GM21786 (cell line): ENCODE measurements at regions not wholly inside any gene's neighbourhood (a gene's known extent, or its start where the extent isn't known, plus 50 kb on each side); places are given as distances from the start of the nearest gene placed in this dataset.

ENCODE experiments used
- ATAC-seq: cut with Tn5 transposase; IDR thresholded peaks from one replicate; pipeline ENCODE4 v1.9.1; 2021; ENCODE audit not compliant: unreplicated experiment

DNA sequence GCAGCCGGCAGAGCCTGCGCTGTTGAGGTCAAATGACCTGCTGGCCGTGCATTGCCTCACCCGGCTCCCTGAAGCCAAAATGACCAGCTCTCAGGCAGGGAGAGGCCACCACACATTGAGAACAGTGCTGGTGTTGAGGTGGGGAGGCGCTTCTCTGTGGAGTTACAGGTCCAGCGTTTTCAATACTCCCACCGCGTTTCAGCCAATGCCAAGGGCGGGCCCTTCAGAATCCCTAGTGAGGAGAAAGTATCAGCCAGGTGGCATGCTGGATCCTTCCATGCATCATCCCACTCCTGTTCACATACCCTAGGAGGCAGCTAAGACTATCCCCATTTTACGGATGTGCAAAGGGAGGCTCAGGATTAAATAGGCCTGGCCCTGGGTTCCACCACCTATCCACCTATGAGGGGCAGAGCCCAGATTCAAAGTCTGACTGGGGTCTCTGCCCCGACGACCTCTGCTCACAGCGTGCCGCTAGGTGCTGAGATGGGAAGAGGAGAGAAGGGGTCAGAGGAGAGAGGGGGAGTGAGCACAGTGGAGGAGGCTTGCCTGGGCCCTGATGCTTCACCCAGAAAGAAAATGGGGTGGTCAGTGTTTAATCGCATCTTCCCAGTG lies 137.6 kb upstream of the ID2 start:
- ATAC-seq: no peak

DNA sequence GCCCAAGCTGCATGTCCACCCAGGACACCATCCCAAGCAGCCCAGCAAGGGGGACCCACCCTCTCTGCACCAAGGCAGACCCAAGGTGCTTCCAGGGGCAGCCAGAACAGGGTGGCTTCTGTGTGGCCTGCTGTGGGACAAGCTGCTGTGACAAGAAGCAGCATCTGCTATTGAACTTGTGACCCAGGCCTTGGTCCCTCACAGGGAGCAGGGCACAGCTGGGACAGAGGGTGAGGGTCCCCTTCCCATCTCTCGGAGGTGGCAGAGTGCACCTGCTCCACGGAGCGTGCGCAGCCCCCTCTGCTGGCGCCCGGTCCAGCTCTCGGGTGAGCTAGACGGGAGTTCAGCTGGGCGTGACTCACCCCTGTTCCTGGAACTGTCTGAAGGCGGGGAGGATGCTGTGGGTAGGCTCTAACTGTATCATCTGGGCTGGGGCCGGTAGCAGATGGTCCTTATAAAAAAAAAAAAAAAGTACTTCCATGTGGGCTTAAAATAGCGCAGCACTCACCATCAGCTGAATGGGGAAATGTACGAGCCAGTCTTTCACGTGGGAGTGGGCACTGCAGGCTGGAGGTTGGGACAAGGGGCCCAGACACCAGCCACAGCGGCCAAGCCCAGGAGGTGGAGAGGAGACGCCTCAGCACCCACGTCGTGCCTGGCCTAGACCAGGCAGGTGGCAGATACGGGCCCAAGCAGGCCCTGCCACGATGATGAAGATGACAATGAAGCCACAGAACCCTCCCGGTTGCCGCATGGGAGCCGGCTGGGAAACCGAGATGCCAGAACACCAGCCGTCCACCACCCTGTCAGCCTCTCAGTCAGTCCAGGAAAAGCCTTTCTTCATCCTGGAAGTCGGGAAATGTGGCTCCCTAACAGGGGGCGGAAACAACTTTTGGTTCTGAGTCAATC lies 136.8 kb upstream of the ID2 start:
- ATAC-seq: peak; percentile 47

DNA sequence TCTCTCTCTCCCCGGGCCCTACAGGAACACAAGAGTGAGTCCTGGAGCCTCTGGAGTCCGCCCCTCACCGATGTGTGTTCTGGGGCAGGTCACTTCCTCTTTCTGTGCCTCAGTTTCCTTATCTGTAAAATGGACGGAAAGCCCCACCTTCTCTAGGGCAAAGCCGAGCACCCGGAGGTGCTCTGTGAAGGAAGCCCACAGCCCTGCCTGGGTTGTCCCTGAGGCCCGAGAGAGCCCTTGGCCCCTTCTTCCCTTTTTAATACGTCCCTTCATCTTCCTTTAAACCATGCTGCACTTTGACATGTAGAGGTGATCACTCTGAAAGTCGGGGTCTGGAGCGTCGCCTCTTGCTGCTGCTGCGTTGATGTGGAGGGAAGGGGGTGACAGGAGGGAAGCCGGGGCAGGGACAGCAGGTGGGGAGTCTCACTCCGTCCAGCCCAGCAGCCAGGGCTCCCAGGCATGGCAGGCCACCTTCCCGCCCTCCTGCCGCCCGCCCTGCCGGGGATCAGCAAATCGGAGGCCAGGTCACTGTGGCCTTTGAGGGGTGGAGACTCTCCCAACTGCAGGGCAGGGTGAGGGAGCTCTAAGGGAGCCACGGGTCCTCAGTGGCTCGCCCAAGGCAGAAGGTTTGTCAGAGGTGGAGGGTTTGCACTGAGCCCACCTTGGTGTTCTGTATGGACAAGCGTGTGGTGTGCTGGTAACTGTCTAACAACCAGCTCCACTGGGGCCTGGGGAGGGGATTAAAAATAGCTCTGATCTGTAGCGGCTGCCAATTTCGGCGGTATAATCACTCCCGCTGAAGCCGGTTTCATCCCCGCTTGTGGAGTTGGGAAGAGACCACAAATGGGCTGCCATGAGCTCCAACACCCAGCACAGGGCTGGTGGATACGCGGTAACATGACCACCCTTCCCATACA lies 135.9 kb upstream of the ID2 start:
- ATAC-seq: no peak

GRCh38 chr2:8546612-8547283 lies 135.1 kb upstream of the ID2 start:
- ATAC-seq: no peak

DNA sequence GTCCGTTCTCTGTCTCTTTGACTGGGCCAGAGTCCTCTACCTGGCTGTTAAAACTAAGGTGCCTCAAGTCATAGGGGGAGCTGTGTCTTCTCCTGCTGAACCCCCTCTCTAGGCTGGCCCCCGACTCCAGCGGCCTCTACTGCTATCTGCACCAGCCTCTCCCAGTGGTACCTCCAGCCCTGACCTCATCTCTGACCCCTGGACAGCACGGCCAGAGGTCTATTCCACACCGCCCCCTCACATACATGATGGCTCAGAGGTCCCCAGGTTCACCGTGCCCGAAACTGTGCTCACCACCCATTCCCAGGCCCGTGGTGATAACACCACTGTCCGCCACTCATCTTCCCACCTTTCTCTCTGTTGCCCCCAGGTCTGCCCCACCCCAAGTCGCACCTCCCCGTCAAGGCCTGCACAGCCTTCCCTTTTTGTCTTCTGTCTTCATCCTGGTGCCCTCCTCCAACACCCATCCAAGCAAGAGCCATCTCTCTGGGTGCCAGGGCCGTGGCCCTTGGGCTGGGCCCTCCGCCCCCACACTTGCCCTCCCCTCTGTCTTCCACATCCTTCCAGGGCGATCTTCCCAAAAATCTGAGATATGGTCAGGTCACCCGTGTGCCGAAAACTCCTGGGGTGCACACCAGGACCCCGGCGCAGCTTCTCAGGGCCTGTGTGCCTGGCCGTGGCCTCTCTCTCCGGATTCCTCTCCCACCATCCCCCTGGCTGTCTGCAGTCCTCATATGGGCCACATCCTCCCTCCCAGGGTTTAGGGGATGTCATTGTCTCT lies 134.4 kb upstream of the ID2 start:
- no peak for ATAC-seq

DNA sequence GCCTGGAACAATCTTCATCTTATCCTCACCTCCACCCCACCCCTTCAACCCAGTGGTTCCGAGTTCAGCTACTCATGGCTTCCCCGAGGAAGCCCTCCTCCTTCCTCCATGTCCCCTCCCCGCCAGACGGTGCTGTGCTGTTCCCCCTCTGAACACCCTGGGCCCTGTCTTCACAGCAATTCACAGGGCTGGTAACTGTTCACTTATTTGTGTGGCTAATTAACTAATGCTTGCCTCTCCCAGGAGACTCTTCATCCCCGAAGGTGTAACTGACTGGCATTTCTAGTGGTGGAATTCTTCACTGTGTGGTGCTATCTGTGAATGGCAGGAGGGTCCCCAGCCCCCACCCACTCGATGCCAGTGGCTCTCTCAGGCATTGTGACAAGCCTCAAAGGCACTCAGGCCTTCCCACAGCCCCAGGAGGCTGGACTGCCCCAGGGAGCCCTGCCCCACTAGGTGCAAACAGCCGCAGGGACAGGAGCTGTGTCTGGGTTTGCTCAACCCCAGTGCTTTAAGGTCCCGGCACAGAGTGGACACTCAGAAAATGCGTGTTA lies 133.7 kb upstream of the ID2 start:
- ATAC-seq: no peak

DNA sequence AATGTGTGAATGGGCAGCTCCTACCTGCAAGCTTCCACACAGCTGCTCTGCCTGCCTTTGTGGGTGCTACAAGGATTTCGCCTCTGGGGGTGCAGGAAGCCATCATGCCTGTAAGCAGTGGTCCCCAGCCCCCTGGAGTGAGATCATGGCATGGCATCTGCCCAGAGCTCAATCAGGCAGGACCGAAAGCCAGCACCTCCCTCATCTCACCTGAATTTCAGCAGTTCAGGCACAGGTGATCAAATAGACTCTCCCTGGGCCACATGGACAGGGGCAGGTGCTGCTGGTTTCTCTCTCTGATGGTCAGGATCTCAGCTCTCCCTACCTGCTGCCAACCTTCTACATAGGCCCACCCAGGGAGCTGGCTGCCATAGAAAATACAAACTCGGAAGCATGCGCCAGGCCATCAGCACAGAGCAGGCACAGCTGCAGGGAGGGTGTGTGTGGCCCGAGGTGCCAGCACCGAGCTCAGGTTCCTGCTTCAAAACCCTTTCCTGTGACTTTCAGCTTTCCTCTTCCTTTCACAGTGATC lies 133.2 kb upstream of the ID2 start:
- ATAC-seq: no peak

GRCh38 chr2:8549273-8549922 lies 132.5 kb upstream of the ID2 start:
- no peak for ATAC-seq

- no peak for ATAC-seq
Measured at GRCh38 chr2:8549942-8550341, 131.9 kb upstream of the ID2 start.

DNA sequence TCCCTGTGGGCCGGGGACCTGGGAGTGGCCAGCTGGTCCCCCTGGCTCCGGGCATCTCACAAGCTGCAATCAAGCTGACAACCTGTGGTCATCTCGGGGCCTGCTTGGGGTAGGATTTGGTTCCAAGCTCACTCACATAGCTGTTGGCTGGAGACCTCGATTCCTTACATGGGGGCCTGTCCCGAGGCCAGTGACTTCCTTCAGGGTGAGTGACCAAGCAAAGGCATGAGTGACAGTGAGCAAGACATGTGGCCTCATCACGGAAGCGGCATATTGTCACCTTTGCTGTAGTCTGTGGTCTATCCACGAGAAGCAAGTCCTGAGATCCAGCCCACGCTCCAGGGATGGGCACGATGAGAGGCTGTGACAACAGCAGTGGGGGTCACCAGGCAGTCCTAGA lies 131.4 kb upstream of the ID2 start:
- no peak for ATAC-seq

DNA sequence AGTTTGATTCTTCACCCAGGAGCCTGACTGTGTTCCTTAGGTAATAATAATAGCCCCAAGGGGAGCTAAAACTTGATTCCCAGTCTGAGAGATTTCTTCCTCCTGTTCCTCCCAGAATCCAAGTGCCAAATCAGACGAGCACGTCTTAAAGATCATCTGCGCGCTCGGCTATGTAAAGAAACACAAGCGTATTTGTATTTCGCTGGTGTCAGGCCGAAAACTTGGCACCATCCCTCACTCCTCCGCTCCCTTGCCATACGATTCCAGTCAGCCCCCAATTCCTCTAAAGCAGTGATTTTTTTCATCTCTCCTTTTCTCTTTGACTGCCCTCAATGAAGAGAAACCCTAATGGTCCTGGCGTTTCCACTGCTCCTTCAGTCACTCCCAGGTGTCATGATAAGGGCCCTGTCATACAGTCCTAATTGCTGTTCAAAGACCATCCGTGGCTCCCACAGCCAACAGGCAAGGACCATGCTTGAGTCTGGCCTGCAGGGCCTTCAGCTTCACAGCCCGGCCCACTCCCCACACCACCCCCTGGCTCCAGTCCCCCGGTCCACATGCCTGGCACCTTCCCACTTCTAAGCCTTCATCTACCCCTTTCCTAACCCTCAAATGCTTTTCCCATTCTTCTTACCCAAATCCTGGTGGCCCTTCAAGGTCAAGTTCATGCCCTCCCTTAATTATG lies 130.8 kb upstream of the ID2 start:
- no peak for ATAC-seq

- ATAC-seq: peak; percentile 46
Measured at GRCh38 chr2:8551622-8552074, 130.2 kb upstream of the ID2 start.

DNA sequence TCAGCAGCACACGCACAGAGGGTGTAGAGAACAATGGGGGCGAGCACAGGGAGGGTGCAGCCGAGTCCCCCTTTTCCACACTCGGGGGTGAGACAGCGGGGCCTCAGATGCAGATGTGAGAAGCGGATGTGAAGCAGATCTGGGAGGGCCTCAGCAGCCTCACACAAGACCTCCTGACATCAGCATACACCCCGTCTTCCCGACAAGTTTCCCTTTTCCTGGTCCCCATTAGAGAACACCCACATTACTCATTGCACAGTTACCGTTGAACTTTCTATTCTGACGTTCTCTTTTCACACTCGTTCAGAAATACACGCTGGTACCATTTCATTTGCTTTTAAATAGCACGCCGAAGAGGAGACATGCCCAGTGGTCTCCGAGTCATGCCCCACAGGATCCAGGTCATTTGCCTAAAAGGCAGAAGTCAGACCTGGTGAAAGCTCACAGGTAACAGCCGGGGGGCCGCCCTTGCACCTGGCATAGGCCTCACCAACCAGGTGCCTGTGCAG lies 129.5 kb upstream of the ID2 start:
- peak; percentile 44 for ATAC-seq

GRCh38 chr2:8553643-8554042 lies 128.2 kb upstream of the ID2 start:
- no peak for ATAC-seq

GRCh38 chr2:8554296-8554806 lies 127.5 kb upstream of the ID2 start:
- ATAC-seq: no peak

GRCh38 chr2:8555543-8555942 lies 126.3 kb upstream of the ID2 start:
- no peak for ATAC-seq

GRCh38 chr2:8558096-8558495 lies 123.8 kb upstream of the ID2 start:
- ATAC-seq: no peak

DNA sequence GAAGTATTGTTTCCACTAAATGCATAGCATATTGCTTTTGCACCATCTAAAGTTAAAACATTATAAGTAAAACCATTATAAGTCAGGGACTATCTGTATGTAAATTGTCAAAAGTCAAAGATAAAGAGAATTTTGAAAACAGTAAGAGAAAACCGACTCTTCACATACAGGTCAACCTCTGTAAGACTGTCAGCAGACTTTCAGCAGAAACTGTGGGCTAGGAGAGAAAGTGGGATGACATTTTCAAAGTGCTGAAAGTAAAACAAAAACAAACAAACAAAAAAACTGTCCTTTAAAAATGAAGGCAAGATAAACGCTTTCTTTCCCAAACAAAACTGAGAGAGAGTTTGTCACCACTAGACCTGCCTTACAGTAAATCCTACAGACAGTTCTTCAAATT lies 122.9 kb upstream of the ID2 start:
- no peak for ATAC-seq
